HPDE6-E6E7 (cell line): ENCODE measurements at regions not wholly inside any gene's neighbourhood (a gene's known extent, or its start where the extent isn't known, plus 50 kb on each side); places are given as distances from the start of the nearest gene placed in this dataset.
"Not testable (repeated sequence)": the region's sequence is repeated elsewhere in the genome, so short reads cannot be mapped to it uniquely, and the experiment has no call there.

Experiments used
- DNase-seq: peaks from one replicate; pipeline ENCODE4 v3.0.0; 2011; ENCODE audit warnings: missing footprints; ENCODE audit errors: extremely low spot score

DNA sequence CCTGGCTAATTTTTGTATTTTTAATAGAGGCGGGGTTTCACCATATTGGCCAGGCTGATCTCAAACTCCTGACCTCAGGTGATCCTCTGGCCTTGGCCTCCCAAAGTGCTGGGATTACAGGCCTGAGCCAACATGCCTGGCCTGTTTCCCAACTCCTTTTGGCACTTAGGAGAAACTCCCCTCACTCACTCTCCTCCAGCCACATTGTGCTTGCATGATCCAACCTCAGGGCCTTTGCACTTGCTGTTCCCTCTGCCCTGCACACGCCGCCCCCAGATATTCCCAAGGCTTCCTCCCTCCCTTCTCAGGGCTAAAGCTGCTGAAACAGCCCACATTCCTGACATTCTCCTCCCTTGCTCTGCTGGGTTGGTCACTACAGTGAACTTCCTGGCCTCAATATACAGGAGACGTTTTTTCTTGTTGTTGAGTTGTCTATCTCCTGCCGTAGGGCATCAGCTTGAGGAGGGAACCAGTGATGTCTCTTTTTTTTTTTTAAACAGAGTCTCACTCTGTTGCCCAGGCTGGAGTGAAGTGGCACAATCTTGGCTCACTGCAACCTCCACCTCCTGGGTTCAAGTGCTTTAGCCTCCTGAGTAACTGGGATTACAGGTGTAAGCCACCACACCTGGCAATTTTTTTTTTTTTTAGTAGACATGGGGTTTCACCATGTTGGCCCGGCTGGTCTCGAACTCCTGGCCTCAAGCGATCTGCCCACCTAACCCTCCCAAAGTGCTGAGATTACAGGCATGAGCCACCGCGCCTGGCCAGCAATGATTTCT, 61.4 kb upstream of the PTPN1 start:
- not testable (repeated sequence) for DNase-seq

GRCh38 chr20:50449738-50450492, 60.3 kb upstream of the PTPN1 start:
- no peak for DNase-seq

DNA sequence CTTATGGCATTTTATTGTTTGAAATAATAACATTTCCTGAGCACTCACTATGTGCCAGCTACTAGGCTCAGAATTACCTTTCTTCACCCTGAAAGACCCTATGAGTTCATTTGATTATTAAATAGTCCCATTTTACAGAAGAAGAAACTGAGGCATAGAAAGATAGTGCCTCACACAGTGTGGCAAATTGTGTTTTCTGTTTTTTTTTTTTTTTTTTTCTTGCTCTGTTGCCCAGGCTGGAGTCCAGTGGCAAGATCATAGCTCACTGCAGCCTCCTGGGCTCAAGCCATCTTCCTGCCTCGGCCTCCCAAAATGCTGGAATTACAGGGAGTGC, 59.7 kb upstream of the PTPN1 start:
- DNase-seq = no peak

- DNase-seq = no peak
Measured at GRCh38 chr20:50450881-50451752, 59.1 kb upstream of the PTPN1 start.

GRCh38 chr20:50451792-50452425, 58.3 kb upstream of the PTPN1 start:
- not testable (repeated sequence) for DNase-seq

DNA sequence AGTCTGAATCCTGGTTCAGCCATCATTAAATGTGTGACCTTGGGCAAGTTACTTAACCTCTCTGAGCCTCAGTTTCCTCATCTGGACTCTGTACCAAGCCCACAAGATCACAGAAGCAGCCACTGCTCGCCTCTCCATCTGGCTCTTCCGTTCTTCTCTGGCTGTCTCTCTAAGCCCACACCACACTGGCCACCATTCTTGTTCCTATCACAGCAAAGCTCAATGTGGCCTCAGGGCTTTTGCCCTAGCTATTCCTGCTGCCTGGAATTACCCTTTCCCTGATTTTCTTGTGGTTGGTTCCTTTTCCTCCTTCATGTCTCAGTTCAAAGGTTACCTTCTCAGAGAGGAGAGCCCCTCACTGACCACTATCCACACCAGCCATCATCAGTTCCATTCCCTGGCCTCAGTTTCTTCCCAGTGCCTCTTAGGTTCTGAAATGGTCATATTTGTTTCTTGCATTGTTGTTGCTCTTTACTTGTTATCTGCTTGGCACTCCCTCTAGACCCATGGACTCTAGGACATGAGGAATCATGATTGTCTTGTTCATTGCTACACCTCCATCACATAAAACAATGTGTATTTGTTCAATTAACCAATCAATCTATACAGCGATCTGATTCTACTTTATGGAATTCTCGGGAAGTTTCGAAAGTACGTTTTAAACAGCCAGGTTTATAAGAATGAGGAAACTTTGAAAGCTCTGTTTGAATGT, 56.5 kb upstream of the PTPN1 start:
- no peak for DNase-seq

DNA sequence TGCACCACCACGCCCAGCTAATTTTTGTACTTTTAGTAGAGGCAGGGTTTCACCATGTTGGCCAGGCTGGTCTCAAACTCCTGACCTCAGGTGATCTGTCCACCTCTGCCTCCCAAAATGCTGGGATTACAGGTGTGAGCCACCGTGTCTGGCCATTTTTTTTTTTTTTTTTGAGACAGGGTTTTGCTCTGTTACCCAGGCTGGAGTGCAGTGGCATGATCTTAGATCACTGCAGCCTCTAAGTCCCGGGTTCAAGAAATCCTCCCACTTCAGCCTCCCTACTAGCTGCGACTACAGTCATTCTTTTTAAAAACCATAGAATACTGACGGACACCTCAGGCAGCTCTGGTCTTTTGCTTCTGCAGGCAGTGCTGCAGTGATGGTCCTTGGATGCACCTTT, 54.9 kb upstream of the PTPN1 start:
- DNase-seq = not testable (repeated sequence)

DNA sequence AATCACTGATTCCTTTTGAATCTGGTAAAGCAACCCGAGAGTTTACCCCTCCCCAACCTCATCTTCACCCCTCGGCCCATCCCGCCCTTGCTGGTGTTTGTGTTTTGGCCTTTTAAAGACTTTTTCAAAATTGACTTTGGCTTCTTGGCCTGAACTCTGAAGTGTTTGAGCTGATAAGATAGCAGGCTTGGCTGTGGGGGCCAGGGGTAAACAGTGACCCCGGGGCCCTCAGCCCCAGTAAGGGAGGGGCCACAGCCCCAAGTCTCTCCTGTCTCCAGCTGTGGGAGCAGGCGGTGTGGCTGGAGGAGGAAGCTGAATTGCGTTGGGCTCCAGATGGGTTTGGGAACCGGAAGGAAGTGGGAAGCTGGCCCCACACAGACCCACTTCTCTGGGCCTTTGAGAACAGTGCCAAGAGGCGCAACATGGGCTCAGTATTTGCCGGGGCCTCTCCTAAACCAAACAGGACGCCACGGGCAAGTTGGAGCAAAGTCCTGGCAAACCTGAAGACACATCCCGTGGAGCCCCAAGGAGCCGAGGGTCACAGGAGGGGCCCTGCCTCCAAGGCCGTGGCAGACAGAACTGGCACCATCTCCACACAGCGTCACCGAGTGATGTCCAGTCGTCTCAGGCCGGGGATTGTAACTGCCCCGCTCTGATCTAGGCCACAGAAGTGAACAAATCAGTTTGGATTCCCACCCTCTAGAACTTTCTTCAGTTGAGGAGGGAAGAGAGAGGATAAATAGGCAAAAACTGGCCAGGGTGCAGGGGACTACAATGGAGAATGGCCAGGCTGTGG, 54.3 kb upstream of the PTPN1 start:
- DNase-seq = no peak

GRCh38 chr20:50456452-50457324, 53.5 kb upstream of the PTPN1 start:
- no peak for DNase-seq

DNA sequence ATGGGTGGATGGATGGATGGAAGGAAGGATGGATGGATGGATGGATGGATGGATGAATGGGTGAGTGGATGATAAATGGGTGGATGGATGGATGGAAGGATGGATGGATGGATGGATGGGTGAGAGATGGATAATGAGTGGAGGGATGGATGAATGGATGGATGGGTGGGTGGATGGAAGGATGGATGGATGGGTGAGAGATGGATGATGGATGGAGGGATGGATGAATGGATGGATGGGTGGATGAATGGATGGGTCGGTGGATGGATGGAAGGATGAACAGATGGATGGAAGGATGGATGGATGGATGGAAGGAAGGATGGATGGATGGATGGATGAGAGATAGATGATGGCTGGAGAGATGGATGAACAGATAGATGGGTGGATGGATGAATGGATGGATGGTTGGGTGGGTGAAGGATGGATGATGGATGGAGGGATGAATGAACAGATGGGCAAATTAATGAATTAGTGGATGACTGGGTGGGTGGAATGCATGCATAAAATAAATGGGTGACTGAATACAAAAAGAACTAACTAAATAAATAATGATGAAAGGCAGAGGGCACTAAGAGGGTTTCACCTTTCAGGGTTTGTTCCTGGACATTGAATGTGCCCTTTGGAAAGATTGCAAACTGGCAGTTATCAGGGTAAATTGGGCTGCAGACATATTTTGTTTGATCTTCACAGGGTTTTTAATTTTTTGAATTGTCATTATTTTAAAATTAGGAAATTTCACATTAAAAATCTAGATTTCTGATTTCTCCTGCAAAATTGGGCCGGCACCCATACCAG, 50.9 kb upstream of the PTPN1 start:
- DNase-seq = no peak

DNA sequence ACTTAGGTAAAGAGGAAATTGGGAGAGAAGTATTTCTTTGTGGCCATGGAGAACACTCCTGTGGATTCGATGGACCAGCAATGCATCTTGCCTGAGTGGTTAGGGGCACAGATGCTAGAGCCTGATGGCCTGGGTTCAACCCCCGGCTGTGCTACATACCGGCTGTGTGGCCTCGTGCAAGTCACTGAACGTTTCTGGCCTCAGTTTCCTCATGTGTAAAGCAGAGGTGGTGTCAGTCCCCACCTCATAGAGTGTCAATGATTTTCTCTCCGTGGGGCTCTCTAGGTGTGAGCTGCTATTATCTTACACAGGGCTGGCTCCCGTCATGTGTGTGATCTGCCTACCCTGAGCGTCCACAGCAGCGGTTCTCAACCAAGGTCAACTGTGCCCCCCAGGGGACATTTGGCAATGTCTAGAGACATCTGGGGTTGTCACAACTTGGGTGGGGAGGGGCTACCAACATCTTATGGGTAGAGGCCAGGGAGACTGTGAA, 50.0 kb upstream of the PTPN1 start:
- no peak for DNase-seq
